SK-N-SH (cell line): ENCODE measurements at regions not wholly inside any gene's neighbourhood (a gene's known extent, or its start where the extent isn't known, plus 50 kb on each side); places are given as distances from the start of the nearest gene placed in this dataset.

ENCODE experiments used
- CHD2 ChIP-seq: fragments of 150-350 bp; IDR thresholded peaks from 2 replicates; pipeline ENCODE4 v1.6.1; 2018; ENCODE audit warnings: low read length; ENCODE audit not compliant: partially characterized antibody
- ELF1 ChIP-seq: IDR thresholded peaks from 2 replicates; pipeline ENCODE4 v1.4.0; 2012
- FOXM1 ChIP-seq: IDR thresholded peaks from 2 replicates; pipeline ENCODE4 v1.4.0; 2012; ENCODE audit warnings: low read depth, mild to moderate bottlenecking
- POLR2AphosphoS5 ChIP-seq: IDR thresholded peaks from 2 replicates; pipeline ENCODE4 v1.6.1; 2012; ENCODE audit warnings: low read depth, low read length
- RAD21 ChIP-seq: IDR thresholded peaks from 2 replicates; pipeline ENCODE4 v1.6.1; 2012; ENCODE audit warnings: mild to moderate bottlenecking, low read length
- RXRA ChIP-seq: IDR thresholded peaks from 2 replicates; pipeline ENCODE4 v1.4.0; 2012; ENCODE audit warnings: low read depth, mild to moderate bottlenecking, borderline replicate concordance
- TAF1 ChIP-seq: IDR thresholded peaks from 2 replicates; pipeline ENCODE4 v1.6.1; 2012; ENCODE audit warnings: low read depth, mild to moderate bottlenecking, low read length, moderate library complexity, borderline replicate concordance
- TEAD4 ChIP-seq: IDR thresholded peaks from 2 replicates; pipeline ENCODE4 v1.4.0; 2012; ENCODE audit warnings: mild to moderate bottlenecking, borderline replicate concordance; ENCODE audit not compliant: insufficient read depth
- YY1 ChIP-seq: IDR thresholded peaks from 2 replicates; pipeline ENCODE4 v1.4.0; 2012; ENCODE audit warnings: low read depth, mild to moderate bottlenecking
- TF ChIP-seq, protein P1 (sequence below): fragments of 200-600 bp; sonication (generic); IDR thresholded peaks from 2 replicates; pipeline ENCODE4 v1.6.1; 2017; ENCODE audit warnings: antibody characterized with exemption, mild to moderate bottlenecking, moderate library complexity
- TF ChIP-seq, protein P2 (sequence below): IDR thresholded peaks from 2 replicates; pipeline ENCODE4; 2012
- TF ChIP-seq, protein P3 (sequence below): IDR thresholded peaks from 2 replicates; pipeline ENCODE4 v1.4.0; 2012; ENCODE audit warnings: low read depth

DNA sequence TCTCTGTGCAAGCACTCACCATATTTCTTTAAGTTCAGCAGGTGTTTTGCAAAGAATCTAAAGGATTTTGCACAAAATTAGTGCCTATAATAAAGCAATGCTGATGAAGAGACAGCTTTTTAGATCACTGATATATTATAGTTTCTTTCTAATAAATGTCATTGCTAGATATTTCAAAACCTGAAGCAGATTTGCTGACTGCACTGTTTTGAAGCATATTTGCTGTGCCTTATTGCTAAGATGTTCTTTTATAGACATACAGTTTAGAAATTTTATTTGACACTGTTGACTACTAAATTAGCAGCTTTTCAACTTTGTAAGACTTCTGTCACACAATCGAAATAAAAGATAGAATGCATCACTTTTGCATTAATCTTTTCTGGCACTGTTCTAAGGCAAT, 620.9 kb upstream of the CELF4 start:
- TF ChIP-seq POLR2AphosphoS5 (no peak), TAF1 (no peak), CHD2 (no peak), TEAD4 (no peak), YY1 (no peak), RAD21 (no peak), ELF1 (no peak), FOXM1 (no peak), RXRA (no peak)
- TF ChIP-seq, protein P1, sequence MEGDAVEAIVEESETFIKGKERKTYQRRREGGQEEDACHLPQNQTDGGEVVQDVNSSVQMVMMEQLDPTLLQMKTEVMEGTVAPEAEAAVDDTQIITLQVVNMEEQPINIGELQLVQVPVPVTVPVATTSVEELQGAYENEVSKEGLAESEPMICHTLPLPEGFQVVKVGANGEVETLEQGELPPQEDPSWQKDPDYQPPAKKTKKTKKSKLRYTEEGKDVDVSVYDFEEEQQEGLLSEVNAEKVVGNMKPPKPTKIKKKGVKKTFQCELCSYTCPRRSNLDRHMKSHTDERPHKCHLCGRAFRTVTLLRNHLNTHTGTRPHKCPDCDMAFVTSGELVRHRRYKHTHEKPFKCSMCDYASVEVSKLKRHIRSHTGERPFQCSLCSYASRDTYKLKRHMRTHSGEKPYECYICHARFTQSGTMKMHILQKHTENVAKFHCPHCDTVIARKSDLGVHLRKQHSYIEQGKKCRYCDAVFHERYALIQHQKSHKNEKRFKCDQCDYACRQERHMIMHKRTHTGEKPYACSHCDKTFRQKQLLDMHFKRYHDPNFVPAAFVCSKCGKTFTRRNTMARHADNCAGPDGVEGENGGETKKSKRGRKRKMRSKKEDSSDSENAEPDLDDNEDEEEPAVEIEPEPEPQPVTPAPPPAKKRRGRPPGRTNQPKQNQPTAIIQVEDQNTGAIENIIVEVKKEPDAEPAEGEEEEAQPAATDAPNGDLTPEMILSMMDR, result no peak
- TF ChIP-seq, protein P2, sequence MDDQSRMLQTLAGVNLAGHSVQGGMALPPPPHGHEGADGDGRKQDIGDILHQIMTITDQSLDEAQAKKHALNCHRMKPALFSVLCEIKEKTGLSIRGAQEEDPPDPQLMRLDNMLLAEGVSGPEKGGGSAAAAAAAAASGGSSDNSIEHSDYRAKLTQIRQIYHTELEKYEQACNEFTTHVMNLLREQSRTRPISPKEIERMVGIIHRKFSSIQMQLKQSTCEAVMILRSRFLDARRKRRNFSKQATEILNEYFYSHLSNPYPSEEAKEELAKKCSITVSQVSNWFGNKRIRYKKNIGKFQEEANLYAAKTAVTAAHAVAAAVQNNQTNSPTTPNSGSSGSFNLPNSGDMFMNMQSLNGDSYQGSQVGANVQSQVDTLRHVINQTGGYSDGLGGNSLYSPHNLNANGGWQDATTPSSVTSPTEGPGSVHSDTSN, result no peak
- TF ChIP-seq, protein P3, sequence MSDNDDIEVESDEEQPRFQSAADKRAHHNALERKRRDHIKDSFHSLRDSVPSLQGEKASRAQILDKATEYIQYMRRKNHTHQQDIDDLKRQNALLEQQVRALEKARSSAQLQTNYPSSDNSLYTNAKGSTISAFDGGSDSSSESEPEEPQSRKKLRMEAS, result no peak
